H1 (cell line): ENCODE measurements at regions not wholly inside any gene's neighbourhood (a gene's known extent, or its start where the extent isn't known, plus 50 kb on each side); places are given as distances from the start of the nearest gene placed in this dataset.

Experiments used
- CTCF ChIA-PET: fragments of 300-600 bp; sonication (Branson Sonifier 250); formaldehyde crosslinking; loops from one replicate; lab custom pipeline; 2021; ENCODE audit not compliant: partially characterized antibody; lab: Charles Lee
- POLR2A ChIA-PET: fragments of 300-600 bp; sonication (Branson Sonifier 250); formaldehyde crosslinking; loops from one replicate; lab custom pipeline; 2021; ENCODE audit warnings: inconsistent platforms; ENCODE audit not compliant: partially characterized antibody; lab: Charles Lee
- DNase-seq, 2 experiments: peaks; one replicate each; pipeline versions ENCODE4 v3.0.0 to v3.0.0-alpha.2; 2010 to 2022; ENCODE audit warnings: low spot score in 2 of 2, low read depth in 1 of 2, mixed read lengths in 1 of 2
- FAIRE-seq: peaks from 2 replicates; lab custom pipeline; 2011; peaks lifted over from hg19 to GRCh38; lab: Jason Lieb, UNC
- H2AFZ ChIP-seq: 2 replicates; pipeline ENCODE4 v1.8.1; 2012; ENCODE audit warnings: low read length, inconsistent platforms
- H2AK5ac ChIP-seq: 2 replicates; pipeline ENCODE4 v1.6.1; 2013; ENCODE audit warnings: low read depth, low read length
- H2BK120ac ChIP-seq: replicated peaks from 2 replicates; pipeline ENCODE3; 2013; ENCODE audit warnings: low read depth, low read length, inconsistent platforms
- H2BK12ac ChIP-seq: 2 replicates; pipeline ENCODE4 v1.6.1; 2013; ENCODE audit warnings: low read depth, low read length
- H2BK15ac ChIP-seq: 2 replicates; pipeline ENCODE4 v1.6.1; 2013; ENCODE audit warnings: low read length
- H2BK20ac ChIP-seq: 2 replicates; pipeline ENCODE4 v1.6.1; 2013; ENCODE audit warnings: low read length
- H2BK5ac ChIP-seq: 2 replicates; pipeline ENCODE4 v1.6.1; 2013; ENCODE audit warnings: low read depth, low read length
- H3K14ac ChIP-seq: 2 replicates; pipeline ENCODE4 v1.6.1; 2013; ENCODE audit warnings: inconsistent platforms; ENCODE audit not compliant: insufficient read length
- H3K18ac ChIP-seq: 2 replicates; pipeline ENCODE4 v1.6.1; 2013; ENCODE audit warnings: low read length; ENCODE audit errors: extremely low read depth
- H3K23ac ChIP-seq: 2 replicates; pipeline ENCODE4 v1.6.1; 2013; ENCODE audit warnings: inconsistent platforms; ENCODE audit not compliant: insufficient read length
- H3K23me2 ChIP-seq: 2 replicates; pipeline ENCODE4 v1.6.1; 2013; ENCODE audit warnings: low read depth, low read length
- H3K27ac ChIP-seq: 2 replicates; pipeline ENCODE4 v1.6.1; 2011; ENCODE audit warnings: low read depth, low read length, inconsistent platforms
- H3K27me3 ChIP-seq, 4 experiments: replicated peaks in 1 of 4; 1 replicate in 1 of 4; 2 replicates in 3 of 4; pipeline versions ENCODE4 v1.6.1 to v1.8.1; 2011 to 2013; ENCODE audit warnings: low read length in 3 of 4, mild to moderate bottlenecking in 3 of 4, inconsistent platforms in 2 of 4, mixed read lengths in 2 of 4, moderate library complexity in 1 of 4; ENCODE audit not compliant: control insufficient read depth in 3 of 4, insufficient read depth in 3 of 4; ENCODE audit errors: extremely low read depth in 1 of 4
- H3K36me3 ChIP-seq, 4 experiments: 2 replicates each; pipeline versions ENCODE4 v1.6.1 to v1.8.1; 2011 to 2013; ENCODE audit warnings: mild to moderate bottlenecking in 4 of 4, low read length in 3 of 4, moderate library complexity in 2 of 4, control low read depth in 1 of 4, inconsistent platforms in 1 of 4; ENCODE audit not compliant: insufficient read depth in 4 of 4, control insufficient read depth in 2 of 4
- H3K4ac ChIP-seq: replicated peaks from 2 replicates; pipeline ENCODE3; 2013; ENCODE audit warnings: low read length, low read depth, mixed read lengths, inconsistent platforms; ENCODE audit not compliant: insufficient read length
- H3K4me1 ChIP-seq, 4 experiments: replicated peaks in 1 of 4; 1 replicate in 1 of 4; 2 replicates in 3 of 4; pipeline versions ENCODE4 v1.6.1 to v1.8.1; 2011 to 2013; ENCODE audit warnings: low read length in 3 of 4, inconsistent platforms in 2 of 4, mixed read lengths in 1 of 4; ENCODE audit not compliant: insufficient read depth in 4 of 4, control insufficient read depth in 3 of 4
- H3K4me2 ChIP-seq, 2 experiments: 2 replicates each; pipeline versions ENCODE4 v1.6.1 to v1.8.1; 2011 to 2013; ENCODE audit warnings: low read depth in 2 of 2, low read length in 2 of 2, control low read depth in 1 of 2, inconsistent platforms in 1 of 2, mild to moderate bottlenecking in 1 of 2; ENCODE audit not compliant: insufficient read depth in 1 of 2
- H3K4me3 ChIP-seq, 4 experiments: fragments of 200-600, 300-600 bp in 1 of 4; sonication (generic), shearing (Covaris generic), sonication (Bioruptor Twin) in 1 of 4; 2 replicates each; pipeline versions ENCODE4 v1.5.1 to v1.8.1; 2011 to 2016; ENCODE audit warnings: low read length in 4 of 4, low read depth in 3 of 4, control low read depth in 2 of 4, inconsistent platforms in 2 of 4, mild to moderate bottlenecking in 2 of 4, mixed read lengths in 1 of 4, moderate library complexity in 1 of 4; ENCODE audit not compliant: insufficient read depth in 2 of 4; ENCODE audit errors: extremely low read depth in 1 of 4
- H3K56ac ChIP-seq: replicated peaks from 2 replicates; pipeline ENCODE3; 2013; ENCODE audit warnings: low read depth, mild to moderate bottlenecking, mixed read lengths, low read length, inconsistent platforms; ENCODE audit not compliant: insufficient read length
- H3K79me1 ChIP-seq: 2 replicates; pipeline ENCODE4 v1.6.1; 2013; ENCODE audit warnings: low read depth, low read length, control low read depth
- H3K79me2 ChIP-seq, 2 experiments: 2 replicates each; pipeline versions ENCODE4 v1.6.1 to v1.8.1; 2012 to 2013; ENCODE audit warnings: low read length in 2 of 2, mild to moderate bottlenecking in 2 of 2, inconsistent platforms in 1 of 2; ENCODE audit not compliant: insufficient read depth in 2 of 2, control insufficient read depth in 1 of 2
- H3K9ac ChIP-seq, 4 experiments: replicated peaks in 1 of 4; 1 replicate in 1 of 4; 2 replicates in 3 of 4; pipeline versions ENCODE4 v1.6.1 to v1.8.1; 2011 to 2013; ENCODE audit warnings: low read depth in 3 of 4, low read length in 3 of 4, control low read depth in 2 of 4, mild to moderate bottlenecking in 2 of 4, moderate library complexity in 2 of 4, inconsistent platforms in 1 of 4; ENCODE audit errors: extremely low read depth in 1 of 4
- H3K9me3 ChIP-seq, 2 experiments: 2 replicates each; pipeline versions ENCODE4 v1.6.1 to v1.8.1; 2012 to 2013; ENCODE audit warnings: mild to moderate bottlenecking in 2 of 2, moderate library complexity in 2 of 2, control low read depth in 1 of 2, inconsistent platforms in 1 of 2, low read depth in 1 of 2, low read length in 1 of 2, mixed read lengths in 1 of 2; ENCODE audit not compliant: insufficient read depth in 2 of 2
- H4K20me1 ChIP-seq, 2 experiments: replicated peaks in 1 of 2; 2 replicates each; pipeline versions ENCODE3 to v1.8.1; 2011 to 2013; ENCODE audit warnings: inconsistent platforms in 2 of 2, low read length in 2 of 2, mild to moderate bottlenecking in 1 of 2; ENCODE audit not compliant: insufficient read depth in 2 of 2, control insufficient read depth in 1 of 2
- H4K5ac ChIP-seq: 2 replicates; pipeline ENCODE4 v1.6.1; 2013; ENCODE audit warnings: low read length, low read depth, mixed read lengths, inconsistent platforms; ENCODE audit not compliant: insufficient read length
- H4K8ac ChIP-seq: 2 replicates; pipeline ENCODE4 v1.8.0; 2013; ENCODE audit warnings: mild to moderate bottlenecking, moderate library complexity, low read length, inconsistent platforms; ENCODE audit not compliant: insufficient read depth; ENCODE audit errors: extremely low read depth
- H4K91ac ChIP-seq: replicated peaks from 2 replicates; pipeline ENCODE3; 2013; ENCODE audit warnings: low read length, mixed read lengths, inconsistent platforms; ENCODE audit not compliant: insufficient read length
- GTF2F1 ChIP-seq: IDR thresholded peaks from 2 replicates; pipeline ENCODE4 v1.6.1; 2012; ENCODE audit warnings: low read depth, low read length, improper control_type of control experiment, borderline replicate concordance
- POLR2AphosphoS5 ChIP-seq: IDR thresholded peaks from 2 replicates; pipeline ENCODE4 v1.6.1; 2011; ENCODE audit warnings: low read depth, low read length
- POU5F1 ChIP-seq: IDR thresholded peaks from 2 replicates; pipeline ENCODE4 v1.6.1; 2011; ENCODE audit warnings: low read depth, mild to moderate bottlenecking, low read length, moderate library complexity
- WGBS, 2 experiments: shearing (Covaris generic) in 1 of 2; methylation state at CpG; one replicate each; pipeline versions ENCODE4 v1.1.6 to v1.1.7; 2013 to 2015; ENCODE audit warnings: low lambda C conversion rate in 2 of 2, mixed read lengths in 2 of 2, inconsistent platforms in 1 of 2, low coverage in 1 of 2, missing lambda C conversion rate in 1 of 2; ENCODE audit not compliant: insufficient replicate concordance in 2 of 2, insufficient coverage in 1 of 2, insufficient read length in 1 of 2; ENCODE audit errors: extremely low coverage in 1 of 2, missing lambda C conversion rate in 1 of 2; 5-methylcytosine and 5-hydroxymethylcytosine counted together

DNA sequence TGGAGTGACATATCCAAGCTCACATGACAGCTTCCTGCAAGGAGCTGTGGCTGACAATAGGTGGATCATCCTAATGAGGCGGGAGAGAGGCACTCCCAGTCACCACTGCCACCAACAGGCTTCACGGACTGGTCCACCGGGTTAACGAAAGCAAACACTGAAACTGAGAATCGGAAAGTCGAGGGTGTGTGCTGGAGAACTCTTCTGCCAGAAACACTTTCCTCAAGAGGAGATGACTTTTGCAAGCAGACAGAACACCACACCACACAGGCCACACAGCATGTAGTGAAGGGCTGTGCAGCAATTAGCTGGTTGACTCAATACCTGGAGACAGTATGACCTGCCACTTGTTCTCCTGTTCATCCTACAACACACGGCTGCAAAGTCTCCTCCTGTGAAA is 53.0 kb upstream of the DNAJA2 start:
- H2AK5ac ChIP-seq, result no peak overlapping the region
- H3K4ac ChIP-seq, result no peak overlapping the region
- H3K4me3 ChIP-seq, result no peak overlapping the region
- WGBS, 2 experiments, result 90% methylated on average over 7 of the region's 7 CpGs; no CpG with 5 or more reads in 1 of the 2 experiments
- no peak overlapping the region for H4K91ac ChIP-seq
- no peak overlapping the region for H4K5ac ChIP-seq
- H2BK12ac ChIP-seq, result no peak overlapping the region
- H3K9ac ChIP-seq, result no peak overlapping the region
- H3K18ac ChIP-seq, result no peak overlapping the region
- H2BK20ac ChIP-seq, result 0 out of 2 replicates have a peak overlapping the region, but pooled peaks have one; percentile 17
- peak overlapping the region; percentile 34; the same call in 1 of the 2 replicates for H2BK15ac ChIP-seq
- H3K79me1 ChIP-seq, result no peaks in the 10 kb centered on the region
- CTCF ChIA-PET, result interaction anchor here (0.9 kb wide), 1 partner anchor 11 kb away, joined by 3 read pairs; no protein-coding TSS in a partner anchor
- H4K20me1 ChIP-seq, result peaks cover 0 to 2% of the 10 kb centered on the region in 2 experiments
- no peaks in the 10 kb centered on the region for H3K27me3 ChIP-seq
- H4K8ac ChIP-seq, result no peak overlapping the region
- FAIRE-seq, result no peak
- no peak overlapping the region for H3K56ac ChIP-seq
- no peak for TF ChIP-seq POU5F1
- TF ChIP-seq GTF2F1, result no peak
- no peak for TF ChIP-seq POLR2AphosphoS5
- TF ChIP-seq, all 59 proteins: peak for 0
- Histone ChIP-seq H3K14ac (no peak overlapping the region), H3K36me3 (no peaks in the 10 kb centered on the region), H2BK120ac (no peak overlapping the region), H2AFZ (no peak overlapping the region), H3K4me1 (no peaks in the 10 kb centered on the region), H3K23me2 (no peaks in the 10 kb centered on the region), H3K4me2 (no peak overlapping the region), H3K27ac (no peak overlapping the region), H3K9me3 (no peaks in the 10 kb centered on the region), H2BK5ac (no peak overlapping the region), H3K79me2 (no peaks in the 10 kb centered on the region), H3K23ac (no peak overlapping the region)
- POLR2A ChIA-PET, result no interaction called here
- DNase-seq, result no peak
